DMS79 (cell line): ENCODE measurements at regions not wholly inside any gene's neighbourhood (a gene's known extent, or its start where the extent isn't known, plus 50 kb on each side); places are given as distances from the start of the nearest gene placed in this dataset.
"Not testable (repeated sequence)": the region's sequence is repeated elsewhere in the genome, so short reads cannot be mapped to it uniquely, and the experiment has no call there.

Experiments used
- DNase-seq: peaks from one replicate; lab custom pipeline; 2025; lab: John Stamatoyannopoulos, UW

GRCh38 chr12:32010631-32011336 is 51.6 kb downstream of the RESF1 start:
- DNase-seq: no peak

- DNase-seq: no peak
Measured at GRCh38 chr12:32012249-32012785, 53.1 kb downstream of the RESF1 start.

GRCh38 chr12:32015036-32015435 is 55.8 kb downstream of the RESF1 start:
- DNase-seq: no peak

GRCh38 chr12:32016680-32017482 is 57.7 kb downstream of the RESF1 start:
- no peak for DNase-seq

GRCh38 chr12:32021346-32021773 is 62.1 kb downstream of the RESF1 start:
- no peak for DNase-seq

GRCh38 chr12:32022387-32022786 is 63.2 kb downstream of the RESF1 start:
- DNase-seq: not testable (repeated sequence)

- DNase-seq: not testable (repeated sequence)
Measured at GRCh38 chr12:32023861-32024260, 64.6 kb downstream of the RESF1 start.

- peak; percentile 65 for DNase-seq
Measured at GRCh38 chr12:32024884-32025592, 65.8 kb downstream of the RESF1 start.

GRCh38 chr12:32025906-32026305 is 66.7 kb downstream of the RESF1 start:
- DNase-seq: no peak

GRCh38 chr12:32027684-32028365 is 68.6 kb downstream of the RESF1 start:
- no peak for DNase-seq

- DNase-seq: no peak
Measured at GRCh38 chr12:32030151-32030550, 70.9 kb downstream of the RESF1 start.

GRCh38 chr12:32030676-32031075 is 71.5 kb downstream of the RESF1 start:
- DNase-seq: no peak

- no peak for DNase-seq
Measured at GRCh38 chr12:32031109-32031508, 71.9 kb downstream of the RESF1 start.

GRCh38 chr12:32032205-32032810 is 73.1 kb downstream of the RESF1 start:
- peak; percentile 60 for DNase-seq

GRCh38 chr12:32033406-32033805 is 73.2 kb upstream of the BICD1 start:
- peak; percentile 96 for DNase-seq

- DNase-seq: no peak
Measured at GRCh38 chr12:32034045-32034444, 72.6 kb upstream of the BICD1 start.

GRCh38 chr12:32036477-32037263 is 70.0 kb upstream of the BICD1 start:
- DNase-seq: no peak

- no peak for DNase-seq
Measured at GRCh38 chr12:32039347-32039746, 67.3 kb upstream of the BICD1 start.

GRCh38 chr12:32039917-32040575 is 66.6 kb upstream of the BICD1 start:
- DNase-seq: no peak

- DNase-seq: no peak
Measured at GRCh38 chr12:32043928-32044549, 62.6 kb upstream of the BICD1 start.
